ENCODE measurements at regions not wholly inside any gene's neighbourhood (a gene's known extent, or its start where the extent isn't known, plus 50 kb on each side); places are given as distances from the start of the nearest gene placed in this dataset.

- TF ChIP-seq, protein P1, sequence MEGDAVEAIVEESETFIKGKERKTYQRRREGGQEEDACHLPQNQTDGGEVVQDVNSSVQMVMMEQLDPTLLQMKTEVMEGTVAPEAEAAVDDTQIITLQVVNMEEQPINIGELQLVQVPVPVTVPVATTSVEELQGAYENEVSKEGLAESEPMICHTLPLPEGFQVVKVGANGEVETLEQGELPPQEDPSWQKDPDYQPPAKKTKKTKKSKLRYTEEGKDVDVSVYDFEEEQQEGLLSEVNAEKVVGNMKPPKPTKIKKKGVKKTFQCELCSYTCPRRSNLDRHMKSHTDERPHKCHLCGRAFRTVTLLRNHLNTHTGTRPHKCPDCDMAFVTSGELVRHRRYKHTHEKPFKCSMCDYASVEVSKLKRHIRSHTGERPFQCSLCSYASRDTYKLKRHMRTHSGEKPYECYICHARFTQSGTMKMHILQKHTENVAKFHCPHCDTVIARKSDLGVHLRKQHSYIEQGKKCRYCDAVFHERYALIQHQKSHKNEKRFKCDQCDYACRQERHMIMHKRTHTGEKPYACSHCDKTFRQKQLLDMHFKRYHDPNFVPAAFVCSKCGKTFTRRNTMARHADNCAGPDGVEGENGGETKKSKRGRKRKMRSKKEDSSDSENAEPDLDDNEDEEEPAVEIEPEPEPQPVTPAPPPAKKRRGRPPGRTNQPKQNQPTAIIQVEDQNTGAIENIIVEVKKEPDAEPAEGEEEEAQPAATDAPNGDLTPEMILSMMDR (IDR thresholded peaks at IDR 0.05): no peak
- TF ChIP-seq POLR2A (IDR thresholded peaks at IDR 0.05) (no peak), POLR2AphosphoS5 (IDR thresholded peaks at IDR 0.05) (no peak), EP300 (IDR thresholded peaks at IDR 0.05) (no peak)
These were observed 1254.8 kb downstream of the SLITRK5 start for GRCh38 chr13:88925954-88926353.

All from sigmoid colon (tissue), 4 donors.